ENCODE measurements at regions not wholly inside any gene's neighbourhood (a gene's known extent, or its start where the extent isn't known, plus 50 kb on each side); places are given as distances from the start of the nearest gene placed in this dataset.

- TF ChIP-seq RBM39 (IDR thresholded peaks at IDR 0.05; ENCODE audit: low read depth, low read length, poor library complexity, severe bottlenecking): no peak
- TF ChIP-seq ZNF549 (CRISPR knock-in tag; IDR thresholded peaks at IDR 0.05): no peak
- TF ChIP-seq CEBPB (IDR thresholded peaks at IDR 0.05; ENCODE audit: borderline replicate concordance, low read depth, low read length): no peak; the same call in 1 of the 2 replicates
- TF ChIP-seq, protein P1, sequence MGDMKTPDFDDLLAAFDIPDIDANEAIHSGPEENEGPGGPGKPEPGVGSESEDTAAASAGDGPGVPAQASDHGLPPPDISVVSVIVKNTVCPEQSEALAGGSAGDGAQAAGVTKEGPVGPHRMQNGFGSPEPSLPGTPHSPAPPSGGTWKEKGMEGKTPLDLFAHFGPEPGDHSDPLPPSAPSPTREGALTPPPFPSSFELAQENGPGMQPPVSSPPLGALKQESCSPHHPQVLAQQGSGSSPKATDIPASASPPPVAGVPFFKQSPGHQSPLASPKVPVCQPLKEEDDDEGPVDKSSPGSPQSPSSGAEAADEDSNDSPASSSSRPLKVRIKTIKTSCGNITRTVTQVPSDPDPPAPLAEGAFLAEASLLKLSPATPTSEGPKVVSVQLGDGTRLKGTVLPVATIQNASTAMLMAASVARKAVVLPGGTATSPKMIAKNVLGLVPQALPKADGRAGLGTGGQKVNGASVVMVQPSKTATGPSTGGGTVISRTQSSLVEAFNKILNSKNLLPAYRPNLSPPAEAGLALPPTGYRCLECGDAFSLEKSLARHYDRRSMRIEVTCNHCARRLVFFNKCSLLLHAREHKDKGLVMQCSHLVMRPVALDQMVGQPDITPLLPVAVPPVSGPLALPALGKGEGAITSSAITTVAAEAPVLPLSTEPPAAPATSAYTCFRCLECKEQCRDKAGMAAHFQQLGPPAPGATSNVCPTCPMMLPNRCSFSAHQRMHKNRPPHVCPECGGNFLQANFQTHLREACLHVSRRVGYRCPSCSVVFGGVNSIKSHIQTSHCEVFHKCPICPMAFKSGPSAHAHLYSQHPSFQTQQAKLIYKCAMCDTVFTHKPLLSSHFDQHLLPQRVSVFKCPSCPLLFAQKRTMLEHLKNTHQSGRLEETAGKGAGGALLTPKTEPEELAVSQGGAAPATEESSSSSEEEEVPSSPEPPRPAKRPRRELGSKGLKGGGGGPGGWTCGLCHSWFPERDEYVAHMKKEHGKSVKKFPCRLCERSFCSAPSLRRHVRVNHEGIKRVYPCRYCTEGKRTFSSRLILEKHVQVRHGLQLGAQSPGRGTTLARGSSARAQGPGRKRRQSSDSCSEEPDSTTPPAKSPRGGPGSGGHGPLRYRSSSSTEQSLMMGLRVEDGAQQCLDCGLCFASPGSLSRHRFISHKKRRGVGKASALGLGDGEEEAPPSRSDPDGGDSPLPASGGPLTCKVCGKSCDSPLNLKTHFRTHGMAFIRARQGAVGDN (CRISPR knock-in tag; IDR thresholded peaks at IDR 0.05): no peak; the same call in 1 of the 2 replicates
- peak; percentile 99 for TF ChIP-seq FOXA3 (CRISPR knock-in tag; IDR thresholded peaks at IDR 0.05)
- no peak for TF ChIP-seq STAT5B (CRISPR knock-in tag; IDR thresholded peaks at IDR 0.05)
- TF ChIP-seq ZSCAN31 (CRISPR knock-in tag; IDR thresholded peaks at IDR 0.05; ENCODE audit: low read depth): no peak
- TF ChIP-seq, protein P2, sequence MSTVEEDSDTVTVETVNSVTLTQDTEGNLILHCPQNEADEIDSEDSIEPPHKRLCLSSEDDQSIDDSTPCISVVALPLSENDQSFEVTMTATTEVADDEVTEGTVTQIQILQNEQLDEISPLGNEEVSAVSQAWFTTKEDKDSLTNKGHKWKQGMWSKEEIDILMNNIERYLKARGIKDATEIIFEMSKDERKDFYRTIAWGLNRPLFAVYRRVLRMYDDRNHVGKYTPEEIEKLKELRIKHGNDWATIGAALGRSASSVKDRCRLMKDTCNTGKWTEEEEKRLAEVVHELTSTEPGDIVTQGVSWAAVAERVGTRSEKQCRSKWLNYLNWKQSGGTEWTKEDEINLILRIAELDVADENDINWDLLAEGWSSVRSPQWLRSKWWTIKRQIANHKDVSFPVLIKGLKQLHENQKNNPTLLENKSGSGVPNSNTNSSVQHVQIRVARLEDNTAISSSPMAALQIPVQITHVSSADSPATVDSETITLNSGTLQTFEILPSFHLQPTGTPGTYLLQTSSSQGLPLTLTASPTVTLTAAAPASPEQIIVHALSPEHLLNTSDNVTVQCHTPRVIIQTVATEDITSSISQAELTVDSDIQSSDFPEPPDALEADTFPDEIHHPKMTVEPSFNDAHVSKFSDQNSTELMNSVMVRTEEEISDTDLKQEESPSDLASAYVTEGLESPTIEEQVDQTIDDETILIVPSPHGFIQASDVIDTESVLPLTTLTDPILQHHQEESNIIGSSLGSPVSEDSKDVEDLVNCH (CRISPR knock-in tag; IDR thresholded peaks at IDR 0.05): no peak
- TF ChIP-seq, protein P3, sequence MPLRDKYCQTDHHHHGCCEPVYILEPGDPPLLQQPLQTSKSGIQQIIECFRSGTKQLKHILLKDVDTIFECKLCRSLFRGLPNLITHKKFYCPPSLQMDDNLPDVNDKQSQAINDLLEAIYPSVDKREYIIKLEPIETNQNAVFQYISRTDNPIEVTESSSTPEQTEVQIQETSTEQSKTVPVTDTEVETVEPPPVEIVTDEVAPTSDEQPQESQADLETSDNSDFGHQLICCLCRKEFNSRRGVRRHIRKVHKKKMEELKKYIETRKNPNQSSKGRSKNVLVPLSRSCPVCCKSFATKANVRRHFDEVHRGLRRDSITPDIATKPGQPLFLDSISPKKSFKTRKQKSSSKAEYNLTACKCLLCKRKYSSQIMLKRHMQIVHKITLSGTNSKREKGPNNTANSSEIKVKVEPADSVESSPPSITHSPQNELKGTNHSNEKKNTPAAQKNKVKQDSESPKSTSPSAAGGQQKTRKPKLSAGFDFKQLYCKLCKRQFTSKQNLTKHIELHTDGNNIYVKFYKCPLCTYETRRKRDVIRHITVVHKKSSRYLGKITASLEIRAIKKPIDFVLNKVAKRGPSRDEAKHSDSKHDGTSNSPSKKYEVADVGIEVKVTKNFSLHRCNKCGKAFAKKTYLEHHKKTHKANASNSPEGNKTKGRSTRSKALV (CRISPR knock-in tag; IDR thresholded peaks at IDR 0.05): no peak
- TF ChIP-seq, protein P4, sequence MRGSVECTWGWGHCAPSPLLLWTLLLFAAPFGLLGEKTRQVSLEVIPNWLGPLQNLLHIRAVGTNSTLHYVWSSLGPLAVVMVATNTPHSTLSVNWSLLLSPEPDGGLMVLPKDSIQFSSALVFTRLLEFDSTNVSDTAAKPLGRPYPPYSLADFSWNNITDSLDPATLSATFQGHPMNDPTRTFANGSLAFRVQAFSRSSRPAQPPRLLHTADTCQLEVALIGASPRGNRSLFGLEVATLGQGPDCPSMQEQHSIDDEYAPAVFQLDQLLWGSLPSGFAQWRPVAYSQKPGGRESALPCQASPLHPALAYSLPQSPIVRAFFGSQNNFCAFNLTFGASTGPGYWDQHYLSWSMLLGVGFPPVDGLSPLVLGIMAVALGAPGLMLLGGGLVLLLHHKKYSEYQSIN (CRISPR knock-in tag; IDR thresholded peaks at IDR 0.05; ENCODE audit: borderline replicate concordance): no peak
- TF ChIP-seq NR3C1 (CRISPR knock-in tag; IDR thresholded peaks at IDR 0.05): no peak
- TF ChIP-seq, protein P5, sequence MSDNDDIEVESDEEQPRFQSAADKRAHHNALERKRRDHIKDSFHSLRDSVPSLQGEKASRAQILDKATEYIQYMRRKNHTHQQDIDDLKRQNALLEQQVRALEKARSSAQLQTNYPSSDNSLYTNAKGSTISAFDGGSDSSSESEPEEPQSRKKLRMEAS (IDR thresholded peaks at IDR 0.05): no peak; the same call in 1 of the 2 replicates
- no peak; the same call in 1 of the 2 replicates for TF ChIP-seq NFYC (CRISPR knock-in tag; IDR thresholded peaks at IDR 0.05)
- TF ChIP-seq PPARG (CRISPR knock-in tag; conservative IDR thresholded peaks at IDR 0.05): peak; percentile 88
- TF ChIP-seq HOXA7 (CRISPR knock-in tag; IDR thresholded peaks at IDR 0.05): no peak
- TF ChIP-seq REXO4 (CRISPR knock-in tag; IDR thresholded peaks at IDR 0.05; ENCODE audit: borderline replicate concordance): no peak
- TF ChIP-seq TRIM24 (CRISPR knock-in tag; IDR thresholded peaks at IDR 0.05): no peak
- TF ChIP-seq ARNT (IDR thresholded peaks at IDR 0.05): no peak
- TF ChIP-seq, protein P6, sequence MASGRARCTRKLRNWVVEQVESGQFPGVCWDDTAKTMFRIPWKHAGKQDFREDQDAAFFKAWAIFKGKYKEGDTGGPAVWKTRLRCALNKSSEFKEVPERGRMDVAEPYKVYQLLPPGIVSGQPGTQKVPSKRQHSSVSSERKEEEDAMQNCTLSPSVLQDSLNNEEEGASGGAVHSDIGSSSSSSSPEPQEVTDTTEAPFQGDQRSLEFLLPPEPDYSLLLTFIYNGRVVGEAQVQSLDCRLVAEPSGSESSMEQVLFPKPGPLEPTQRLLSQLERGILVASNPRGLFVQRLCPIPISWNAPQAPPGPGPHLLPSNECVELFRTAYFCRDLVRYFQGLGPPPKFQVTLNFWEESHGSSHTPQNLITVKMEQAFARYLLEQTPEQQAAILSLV (CRISPR knock-in tag; IDR thresholded peaks at IDR 0.05; ENCODE audit: borderline replicate concordance): no peak
These were observed 154.9 kb upstream of the KRR1 start (continued) for GRCh38 chr12:75666126-75666938.
